NCI-H2171 treated with DMSO at 0.1 percent for 48 hours (cell line): ENCODE measurements at regions not wholly inside any gene's neighbourhood (a gene's known extent, or its start where the extent isn't known, plus 50 kb on each side); places are given as distances from the start of the nearest gene placed in this dataset.

Source experiments
- DNase-seq: peaks from one replicate; lab custom pipeline; 2025; lab: John Stamatoyannopoulos, UW

DNA sequence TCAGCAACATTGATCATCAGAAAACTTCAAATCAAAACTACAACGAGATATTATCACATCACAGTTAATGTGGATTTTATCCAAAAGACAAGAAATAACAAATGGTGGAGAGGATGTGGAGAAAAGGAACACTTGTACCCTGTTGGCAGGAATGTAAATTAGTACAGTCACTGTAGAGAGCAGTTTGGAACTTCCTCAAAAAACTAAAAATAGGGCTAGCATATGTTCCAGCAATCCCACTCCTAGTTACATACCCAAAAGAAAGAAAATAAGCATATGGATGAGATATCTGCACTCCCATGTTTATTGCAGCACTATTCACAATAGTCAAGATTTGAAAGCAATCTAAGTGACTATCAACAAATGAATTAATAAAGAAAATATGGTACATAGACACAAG is 887.7 kb upstream of the MAN1A1 start:
- no peak for DNase-seq

- no peak for DNase-seq
Observed at GRCh38 chr6:120230008-120230407, 880.4 kb upstream of the MAN1A1 start.

DNA sequence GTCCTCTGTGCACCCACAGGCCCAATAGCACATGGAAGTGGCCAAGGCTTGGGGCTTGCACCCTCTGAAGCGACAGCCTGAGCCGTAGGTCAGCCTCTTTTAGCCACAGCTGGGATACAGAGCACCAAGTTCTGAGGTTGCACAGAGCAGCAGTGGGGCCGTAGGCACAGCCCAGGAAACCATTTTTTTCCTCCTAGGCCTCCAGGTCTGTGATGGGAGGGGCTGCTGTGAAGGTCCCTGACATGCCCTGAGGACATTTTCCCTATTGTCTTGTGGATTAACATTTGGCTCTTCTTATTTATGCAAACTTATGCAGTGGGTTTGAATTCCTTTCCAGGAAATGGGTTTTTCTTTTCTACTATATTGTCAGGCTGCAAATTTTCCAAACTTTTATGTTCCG is 878.7 kb upstream of the MAN1A1 start:
- no peak for DNase-seq

DNA sequence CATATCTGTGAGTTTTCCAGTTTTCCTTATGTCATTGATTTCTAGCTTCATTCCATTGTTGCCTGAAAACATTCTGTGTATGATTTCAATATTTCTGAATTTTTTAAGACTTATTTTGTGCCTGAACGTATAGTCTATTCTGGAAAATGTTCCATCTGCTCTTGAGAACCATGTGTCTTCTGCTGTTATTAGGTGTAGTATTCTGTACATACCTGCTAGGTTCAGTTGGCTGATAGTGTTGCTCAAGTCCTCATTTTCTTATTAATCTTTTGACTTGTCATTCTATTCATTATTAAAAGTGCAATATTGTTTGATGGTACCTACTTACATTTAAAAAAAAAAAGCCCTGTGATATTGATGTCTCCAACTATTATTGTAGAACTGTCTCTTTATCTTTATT is 869.8 kb upstream of the MAN1A1 start:
- DNase-seq: no peak

GRCh38 chr6:120214088-120214499 is 864.5 kb upstream of the MAN1A1 start:
- DNase-seq: no peak

DNA sequence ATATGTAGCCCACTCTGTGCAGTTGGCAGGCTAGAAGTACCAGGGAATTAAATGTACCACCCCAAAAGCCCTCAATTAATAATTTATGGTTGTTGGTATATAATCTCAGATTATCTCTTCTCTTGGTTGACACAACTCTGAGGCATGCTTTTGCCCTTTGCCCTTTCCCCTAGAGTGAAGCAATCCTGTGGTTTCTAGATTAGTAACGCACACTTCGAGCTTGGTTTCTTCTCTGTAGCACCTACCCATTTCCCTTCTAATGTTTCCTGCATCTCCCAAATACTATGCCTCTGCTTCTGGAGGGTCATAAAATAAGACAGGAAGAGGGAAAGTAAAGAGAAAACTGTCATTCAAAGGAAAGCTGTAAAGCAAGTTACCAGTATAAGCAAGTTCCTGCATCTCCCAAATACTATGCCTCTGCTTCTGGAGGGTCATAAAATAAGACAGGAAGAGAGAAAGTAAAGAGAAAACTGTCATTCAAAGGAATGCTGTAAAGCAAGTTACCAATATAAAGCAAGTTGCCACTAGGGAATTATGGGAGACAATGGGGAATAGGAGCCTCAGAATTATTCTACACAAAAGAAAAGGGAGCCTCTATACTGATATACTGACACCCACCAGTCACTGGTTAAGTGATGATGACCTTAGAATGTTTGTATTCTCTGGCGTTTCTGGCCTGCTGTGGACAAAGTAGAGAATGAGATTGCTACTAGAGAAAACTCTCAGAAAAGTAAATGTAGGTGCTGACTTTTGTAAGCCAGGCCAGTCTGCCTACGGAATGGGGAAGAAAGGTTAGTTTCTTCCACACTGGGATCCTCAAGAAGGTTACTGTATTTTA is 862.6 kb upstream of the MAN1A1 start:
- no peak for DNase-seq

DNA sequence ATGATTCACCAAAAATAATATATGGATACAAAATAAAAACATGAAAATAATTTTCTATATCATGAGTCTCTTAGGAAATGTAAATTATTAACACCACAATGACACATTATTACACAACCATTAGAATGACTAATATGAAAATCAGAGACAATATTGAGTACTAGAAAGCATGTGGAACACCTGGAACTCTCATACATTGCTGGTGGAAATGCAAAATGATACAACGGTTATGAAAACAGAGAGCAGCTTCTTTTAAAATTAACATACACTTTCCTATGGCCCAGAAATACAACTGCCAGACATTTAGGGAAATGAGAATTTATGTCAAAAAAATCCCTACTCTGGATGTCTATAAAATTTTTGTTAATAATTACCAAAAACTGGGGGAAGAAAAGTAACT is 853.3 kb upstream of the MAN1A1 start:
- DNase-seq: no peak

DNA sequence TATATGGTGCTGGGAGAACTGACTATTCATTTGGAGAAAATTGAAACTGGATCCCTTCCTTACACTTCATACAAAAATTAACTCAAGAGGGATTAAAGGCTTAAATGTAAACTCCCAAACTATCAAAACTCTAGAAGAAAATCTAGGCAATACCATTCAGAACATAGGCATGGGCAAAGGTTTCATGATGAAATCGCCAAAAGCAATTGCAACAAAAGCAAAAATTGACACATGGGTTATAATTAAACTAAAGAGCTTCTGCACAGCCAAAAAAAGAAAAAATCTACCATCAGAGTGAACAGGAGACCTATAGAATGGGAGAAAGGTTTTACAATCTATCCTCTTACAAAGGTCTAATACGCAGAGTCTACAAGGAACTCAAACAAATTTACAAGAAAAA is 851.3 kb upstream of the MAN1A1 start:
- no peak for DNase-seq

GRCh38 chr6:120198033-120198432 is 848.5 kb upstream of the MAN1A1 start:
- no peak for DNase-seq

GRCh38 chr6:120186080-120186479 is 836.5 kb upstream of the MAN1A1 start:
- DNase-seq: no peak

GRCh38 chr6:120173250-120173649 is 823.7 kb upstream of the MAN1A1 start:
- DNase-seq: no peak

DNA sequence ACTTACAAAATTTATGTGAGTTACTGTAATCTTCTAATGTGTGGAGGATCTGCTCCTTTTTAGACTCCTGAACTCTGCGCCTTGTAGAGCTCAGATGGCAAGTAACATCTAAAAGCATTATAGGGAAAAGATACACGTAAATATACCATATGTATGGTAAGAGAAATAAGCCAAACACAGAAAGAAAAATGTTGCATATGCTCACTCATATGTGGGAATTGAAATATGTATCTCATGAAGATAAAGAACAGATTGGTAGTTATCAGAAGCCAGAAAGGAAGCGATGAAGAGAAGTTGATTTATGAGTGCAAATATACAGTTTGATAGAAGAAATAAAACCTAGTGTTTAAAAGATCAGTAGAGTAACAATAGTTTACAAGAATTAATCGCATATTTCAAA is 815.0 kb upstream of the MAN1A1 start:
- DNase-seq: no peak

GRCh38 chr6:120157873-120158272 is 808.3 kb upstream of the MAN1A1 start:
- DNase-seq: no peak

GRCh38 chr6:120147071-120147871 is 797.7 kb upstream of the MAN1A1 start:
- no peak for DNase-seq

- DNase-seq: no peak
Observed at GRCh38 chr6:120141601-120142000, 792.0 kb upstream of the MAN1A1 start.

- no peak for DNase-seq
Observed at GRCh38 chr6:120137492-120137891, 787.9 kb upstream of the MAN1A1 start.

DNA sequence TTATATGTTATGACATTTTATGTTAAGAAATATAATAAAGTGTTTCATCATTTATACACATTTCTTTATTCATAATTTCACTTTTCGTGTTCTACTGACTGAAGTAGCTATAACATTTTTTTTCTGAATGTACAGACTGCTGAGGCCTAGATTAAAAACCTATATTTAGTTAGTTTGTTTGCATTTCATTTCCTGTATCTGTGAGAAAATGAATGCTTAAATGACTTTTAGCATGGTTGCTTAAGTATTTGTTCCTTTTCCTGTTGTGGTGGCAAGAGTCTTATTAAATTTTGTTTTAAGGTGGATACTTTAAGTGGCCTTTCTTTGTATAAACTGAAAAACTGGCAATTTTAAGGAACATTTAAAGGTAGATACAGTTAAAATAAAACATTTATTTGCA is 779.7 kb upstream of the MAN1A1 start:
- DNase-seq: no peak

DNA sequence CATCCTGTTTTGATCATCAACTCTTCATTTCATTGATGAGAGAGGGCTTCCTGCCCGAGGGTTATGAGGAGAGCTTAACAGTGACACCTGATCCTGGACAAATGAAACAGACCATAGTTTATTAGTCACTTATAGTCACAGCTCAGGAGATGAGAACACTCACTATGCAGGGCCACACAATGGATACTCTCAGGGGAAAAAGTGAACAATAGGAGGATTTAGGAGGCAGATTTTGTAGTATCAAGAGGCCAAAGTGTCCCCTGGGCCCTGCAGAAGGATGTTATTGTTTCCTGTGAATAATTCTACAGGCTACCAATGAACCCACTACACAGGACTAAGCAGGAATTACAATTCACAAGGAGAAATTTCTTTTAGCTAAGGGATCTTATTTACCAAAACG is 772.8 kb upstream of the MAN1A1 start:
- no peak for DNase-seq

GRCh38 chr6:120116343-120116742 is 766.8 kb upstream of the MAN1A1 start:
- DNase-seq: no peak

DNA sequence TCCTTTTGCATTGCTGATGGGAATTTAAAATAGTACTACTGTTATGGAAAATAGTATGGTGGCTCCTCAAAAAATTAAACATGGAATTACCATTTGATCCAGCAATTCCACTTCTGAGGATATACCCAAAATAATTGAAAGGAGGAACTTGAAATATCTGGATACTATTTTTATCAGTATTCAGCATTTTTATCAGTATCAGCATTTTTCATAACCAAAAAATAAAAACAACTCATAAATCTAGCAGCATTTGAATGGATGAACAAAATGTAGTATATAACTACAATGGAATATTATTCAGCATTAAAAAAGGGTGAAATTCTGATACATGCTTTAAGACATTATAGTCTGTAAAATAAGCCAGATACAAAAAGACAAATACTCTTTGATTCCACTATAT is 763.4 kb upstream of the MAN1A1 start:
- no peak for DNase-seq

GRCh38 chr6:120111001-120111400 is 761.4 kb upstream of the MAN1A1 start:
- no peak for DNase-seq

- DNase-seq: no peak
Observed at GRCh38 chr6:120108061-120108795, 758.7 kb upstream of the MAN1A1 start.

DNA sequence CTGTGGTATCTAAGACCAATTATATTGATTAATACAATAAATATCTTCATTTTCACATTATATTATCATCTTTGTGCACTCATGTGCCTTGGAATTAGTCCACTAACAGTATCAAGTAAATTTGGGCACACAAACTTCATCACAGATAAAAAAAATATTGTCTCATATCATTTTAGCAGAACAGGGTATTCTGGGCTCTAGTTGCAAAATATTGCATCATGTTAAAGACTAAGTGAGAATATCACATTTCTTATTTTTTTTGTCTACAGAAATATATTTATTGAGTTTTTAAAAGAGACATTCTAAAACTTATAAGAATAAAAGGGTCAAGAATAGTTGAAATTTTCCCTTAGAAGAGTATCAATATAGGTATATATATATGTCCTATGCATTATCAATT is 754.1 kb upstream of the MAN1A1 start:
- DNase-seq: no peak
